ENCODE measurements at regions not wholly inside any gene's neighbourhood (a gene's known extent, or its start where the extent isn't known, plus 50 kb on each side); places are given as distances from the start of the nearest gene placed in this dataset.

- Histone ChIP-seq H3K36me3 (ENCODE audit: control insufficient read depth in 2 of 2, insufficient read depth in 1 of 2, low read length in 2 of 2) (no peaks in the 10 kb centered on the region), H3K9me3 (ENCODE audit: control insufficient read depth, insufficient read depth, low read depth, low read length) (no peaks in the 10 kb centered on the region), H3K4me3 (ENCODE audit: low read depth, low read length) (no peak overlapping the region), H3K27ac (ENCODE audit: extremely low read depth, low read depth, low read length) (no peak overlapping the region), H3K4me1 (ENCODE audit: control insufficient read depth, insufficient read depth, low read length) (no peaks in the 10 kb centered on the region)
- ChIA-PET CTCF (interaction anchor here (0.6 kb wide), 1 partner anchor 392 kb away, joined by 3 read pairs; no protein-coding TSS in a partner anchor), POLR2A (no interaction called here)
- TF ChIP-seq ZNF292 (tag by site-specific recombination; IDR thresholded peaks at IDR 0.05; ENCODE audit: borderline replicate concordance, low read depth) (no peak), TSHZ1 (tag by site-specific recombination; IDR thresholded peaks at IDR 0.05; ENCODE audit: borderline replicate concordance) (no peak), ZBTB10 (tag by site-specific recombination; IDR thresholded peaks at IDR 0.05) (no peak), ZNF843 (tag by site-specific recombination; IDR thresholded peaks at IDR 0.05) (no peak), ZSCAN18 (tag by site-specific recombination; IDR thresholded peaks at IDR 0.05) (no peak), REST (tag by site-specific recombination; IDR thresholded peaks at IDR 0.05) (no peak), KLF1 (tag by site-specific recombination; IDR thresholded peaks at IDR 0.05) (no peak), ZNF24 (tag by site-specific recombination; IDR thresholded peaks at IDR 0.05) (no peak), RBAK (tag by site-specific recombination; IDR thresholded peaks at IDR 0.05) (no peak), ZNF362 (tag by site-specific recombination; IDR thresholded peaks at IDR 0.05) (no peak), KLF9 (tag by site-specific recombination; IDR thresholded peaks at IDR 0.05; ENCODE audit: low read depth) (no peak), ZXDB (tag by site-specific recombination; IDR thresholded peaks at IDR 0.05) (no peak), ZFP41 (tag by site-specific recombination; IDR thresholded peaks at IDR 0.05; ENCODE audit: borderline replicate concordance) (no peak), ZNF2 (tag by site-specific recombination; IDR thresholded peaks at IDR 0.05) (no peak)
Measured at GRCh38 chr13:34619326-34619725, 322.7 kb upstream of the NBEA start.
